ENCODE measurements at regions not wholly inside any gene's neighbourhood (a gene's known extent, or its start where the extent isn't known, plus 50 kb on each side); places are given as distances from the start of the nearest gene placed in this dataset.

DNA sequence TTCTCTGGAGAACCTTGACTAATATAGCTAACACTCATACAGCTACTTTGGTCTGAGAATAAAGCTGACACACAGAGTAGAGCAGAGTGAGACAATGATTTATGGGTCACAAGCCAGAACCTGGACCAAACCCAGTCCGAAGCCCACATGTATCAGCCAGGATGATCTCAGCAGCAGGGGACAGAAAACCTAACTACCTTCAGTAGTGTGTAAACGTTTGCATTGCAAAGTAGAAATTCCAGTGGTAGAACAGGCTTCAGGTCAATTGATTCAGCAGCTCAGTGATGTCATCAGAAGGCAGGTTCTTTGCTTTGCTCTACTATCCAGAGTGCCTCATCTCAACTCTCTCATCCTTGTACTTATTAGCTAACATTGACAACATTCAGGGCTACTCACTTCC, 62.5 kb upstream of the PALS2 start:
- H2AFZ ChIP-seq (ENCODE audit: low read length) = no peak overlapping the region
- H3K9me2 ChIP-seq (replicated peaks; ENCODE audit: low read length) = no peaks in the 10 kb centered on the region
- H3K79me2 ChIP-seq (ENCODE audit: low read length) = no peaks in the 10 kb centered on the region
- H3F3A ChIP-seq (ENCODE audit: low read length, unreplicated experiment) = no peaks in the 10 kb centered on the region
- no peaks in the 10 kb centered on the region for H4K20me1 ChIP-seq (ENCODE audit: low read length)
- H3K4me2 ChIP-seq (ENCODE audit: low read length) = no peak overlapping the region
- DNase-seq = no peak
- H3K9ac ChIP-seq (ENCODE audit: low read length) = no peak overlapping the region
- no TSS peak for BruUV-seq (replicated peaks)
- no peak overlapping the region for H3K4me3 ChIP-seq (ENCODE audit: low read length)
- H3K4me1 ChIP-seq (ENCODE audit: insufficient read depth, low read length) = no peaks in the 10 kb centered on the region
- H3K9me3 ChIP-seq (ENCODE audit: low read length) = no peaks in the 10 kb centered on the region
- no peak for ATAC-seq
- TF ChIP-seq EZH2phosphoT487 (IDR thresholded peaks at IDR 0.05; ENCODE audit: borderline replicate concordance, low read length) = no peak
- TF ChIP-seq EZH2 (IDR thresholded peaks at IDR 0.05; ENCODE audit: low read length, unreplicated experiment) = no peak
- TF ChIP-seq, protein P1, sequence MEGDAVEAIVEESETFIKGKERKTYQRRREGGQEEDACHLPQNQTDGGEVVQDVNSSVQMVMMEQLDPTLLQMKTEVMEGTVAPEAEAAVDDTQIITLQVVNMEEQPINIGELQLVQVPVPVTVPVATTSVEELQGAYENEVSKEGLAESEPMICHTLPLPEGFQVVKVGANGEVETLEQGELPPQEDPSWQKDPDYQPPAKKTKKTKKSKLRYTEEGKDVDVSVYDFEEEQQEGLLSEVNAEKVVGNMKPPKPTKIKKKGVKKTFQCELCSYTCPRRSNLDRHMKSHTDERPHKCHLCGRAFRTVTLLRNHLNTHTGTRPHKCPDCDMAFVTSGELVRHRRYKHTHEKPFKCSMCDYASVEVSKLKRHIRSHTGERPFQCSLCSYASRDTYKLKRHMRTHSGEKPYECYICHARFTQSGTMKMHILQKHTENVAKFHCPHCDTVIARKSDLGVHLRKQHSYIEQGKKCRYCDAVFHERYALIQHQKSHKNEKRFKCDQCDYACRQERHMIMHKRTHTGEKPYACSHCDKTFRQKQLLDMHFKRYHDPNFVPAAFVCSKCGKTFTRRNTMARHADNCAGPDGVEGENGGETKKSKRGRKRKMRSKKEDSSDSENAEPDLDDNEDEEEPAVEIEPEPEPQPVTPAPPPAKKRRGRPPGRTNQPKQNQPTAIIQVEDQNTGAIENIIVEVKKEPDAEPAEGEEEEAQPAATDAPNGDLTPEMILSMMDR (conservative IDR thresholded peaks at IDR 0.05; ENCODE audit: low read depth, low read length) = no peak
- ChIA-PET POLR2A (ENCODE audit: unreplicated experiment) (no interaction called here), CTCF (no interaction called here)
- intact Hi-C loops (cut with micrococcal nuclease) = no loop called here
- H3K36me3 ChIP-seq (ENCODE audit: low read depth, low read length) = no peaks in the 10 kb centered on the region
- peaks cover 72% of the 10 kb centered on the region for H3K27me3 ChIP-seq (ENCODE audit: low read length)
- no peak overlapping the region for H3K27ac ChIP-seq (ENCODE audit: low read length)

DNA sequence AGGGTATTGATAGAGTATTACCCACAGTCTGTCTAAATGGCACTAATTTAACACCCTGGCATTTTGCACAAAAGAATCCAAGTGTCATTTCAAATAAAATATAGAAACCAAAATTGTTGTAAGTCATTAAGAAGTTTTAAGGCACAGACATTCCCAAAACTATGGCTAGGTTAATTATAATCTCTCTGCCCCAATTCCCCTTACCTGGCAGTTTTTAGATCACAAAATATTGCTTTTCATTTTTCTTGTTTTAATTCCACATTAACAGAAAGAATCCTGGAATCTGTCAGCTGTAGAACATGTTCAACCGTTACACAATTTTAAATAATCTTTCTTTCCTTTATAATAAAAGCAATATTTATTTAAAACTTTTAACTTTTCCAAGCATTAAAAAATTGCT, 56.1 kb upstream of the PALS2 start:
- Histone ChIP-seq H3K9me3 (ENCODE audit: low read length) (no peaks in the 10 kb centered on the region), H3K9me2 (replicated peaks; ENCODE audit: low read length) (no peaks in the 10 kb centered on the region), H3K4me2 (ENCODE audit: low read length) (no peak overlapping the region), H4K20me1 (ENCODE audit: low read length) (no peaks in the 10 kb centered on the region), H3K4me3 (ENCODE audit: low read length) (no peak overlapping the region), H3K27me3 (ENCODE audit: low read length) (peaks cover 67% of the 10 kb centered on the region), H3K27ac (ENCODE audit: low read length) (no peak overlapping the region), H2AFZ (ENCODE audit: low read length) (no peak overlapping the region), H3K9ac (ENCODE audit: low read length) (no peak overlapping the region), H3F3A (ENCODE audit: low read length, unreplicated experiment) (no peaks in the 10 kb centered on the region), H3K4me1 (ENCODE audit: insufficient read depth, low read length) (no peaks in the 10 kb centered on the region), H3K79me2 (ENCODE audit: low read length) (no peaks in the 10 kb centered on the region), H3K36me3 (ENCODE audit: low read depth, low read length) (no peaks in the 10 kb centered on the region)
- intact Hi-C loops (cut with micrococcal nuclease) = no loop called here
- no peak for DNase-seq
- no TSS peak for BruUV-seq (replicated peaks)
- TF ChIP-seq, protein P1 (conservative IDR thresholded peaks at IDR 0.05; ENCODE audit: low read depth, low read length) = no peak
- no peak for TF ChIP-seq EZH2 (IDR thresholded peaks at IDR 0.05; ENCODE audit: low read length, unreplicated experiment)
- no peak for TF ChIP-seq EZH2phosphoT487 (IDR thresholded peaks at IDR 0.05; ENCODE audit: borderline replicate concordance, low read length)
- ATAC-seq = no peak
- CTCF ChIA-PET = no interaction called here
- POLR2A ChIA-PET (ENCODE audit: unreplicated experiment) = no interaction called here

DNA sequence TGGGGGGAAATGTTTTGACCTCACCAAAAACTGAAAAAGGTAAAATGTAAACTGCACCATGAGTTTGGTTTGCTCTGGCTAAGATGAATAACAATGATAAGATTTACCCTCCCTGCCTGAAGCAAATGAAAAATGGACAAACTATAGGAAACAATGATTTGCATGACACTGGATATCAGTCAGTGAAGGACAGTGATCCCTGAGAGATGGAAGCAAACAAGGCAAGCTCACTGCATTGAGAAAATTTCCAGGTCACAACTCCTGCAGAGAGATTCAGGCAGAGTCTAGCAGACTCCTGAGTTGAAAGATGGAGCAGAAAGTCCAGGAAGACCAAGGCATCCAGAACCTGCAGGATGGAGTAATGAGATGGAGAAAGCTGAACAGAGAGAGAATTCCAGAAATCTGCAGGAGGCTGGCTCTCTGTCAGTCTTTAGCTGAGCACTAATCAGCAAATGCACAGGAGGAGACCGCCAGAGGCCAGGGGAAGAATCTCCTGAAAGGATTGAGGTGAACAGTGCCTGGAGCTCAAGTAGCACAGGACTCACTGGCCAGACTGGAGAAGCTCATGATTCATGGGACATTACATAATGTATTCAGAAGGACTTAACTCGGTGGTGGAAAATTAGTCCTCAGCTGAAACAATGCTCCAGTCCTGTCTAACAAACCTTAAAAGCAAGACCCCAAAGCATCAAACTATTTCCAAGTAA, 51.2 kb upstream of the PALS2 start:
- DNase-seq = no peak
- no peaks in the 10 kb centered on the region for H3F3A ChIP-seq (ENCODE audit: low read length, unreplicated experiment)

More for the DNA sequence above, 51.2 kb upstream of the PALS2 start:
- ATAC-seq = no peak
- Histone ChIP-seq H3K4me3 (ENCODE audit: low read length) (no peak overlapping the region), H3K9me2 (replicated peaks; ENCODE audit: low read length) (no peaks in the 10 kb centered on the region), H3K27me3 (ENCODE audit: low read length) (peaks cover 56% of the 10 kb centered on the region), H4K20me1 (ENCODE audit: low read length) (no peaks in the 10 kb centered on the region), H3K27ac (ENCODE audit: low read length) (no peak overlapping the region), H3K4me1 (ENCODE audit: insufficient read depth, low read length) (no peaks in the 10 kb centered on the region), H3K36me3 (ENCODE audit: low read depth, low read length) (no peaks in the 10 kb centered on the region), H3K9ac (ENCODE audit: low read length) (no peak overlapping the region), H3K4me2 (ENCODE audit: low read length) (no peak overlapping the region), H3K79me2 (ENCODE audit: low read length) (no peaks in the 10 kb centered on the region), H2AFZ (ENCODE audit: low read length) (no peak overlapping the region), H3K9me3 (ENCODE audit: low read length) (no peaks in the 10 kb centered on the region)
- intact Hi-C loops (cut with micrococcal nuclease) = no loop called here
- ChIA-PET CTCF (no interaction called here), POLR2A (ENCODE audit: unreplicated experiment) (no interaction called here)
- no TSS peak for BruUV-seq (replicated peaks)
- TF ChIP-seq EZH2phosphoT487 (IDR thresholded peaks at IDR 0.05; ENCODE audit: borderline replicate concordance, low read length) (no peak), EZH2 (IDR thresholded peaks at IDR 0.05; ENCODE audit: low read length, unreplicated experiment) (no peak)
- TF ChIP-seq, protein P1 (conservative IDR thresholded peaks at IDR 0.05; ENCODE audit: low read depth, low read length) = no peak

Data from PC-3 (cell line).